Activated CD4-positive, alpha-beta memory T cell treated with anti-CD3 and anti-CD28 coated beads, Interleukin-2, amount 10 ng/mL, durations not matched to agents 7 days and 5 days (primary cell): ENCODE measurements at regions not wholly inside any gene's neighbourhood (a gene's known extent, or its start where the extent isn't known, plus 50 kb on each side); places are given as distances from the start of the nearest gene placed in this dataset.

Experiments
- CTCF ChIA-PET: fragments of 350-600 bp; sonication (Branson Sonifier 250); formaldehyde crosslinking; loops from one replicate; lab custom pipeline; 2021; ENCODE audit warnings: antibody characterized with exemption, inconsistent platforms; lab: Charles Lee
- POLR2A ChIA-PET: fragments of 350-600 bp; sonication (Branson Sonifier 250); formaldehyde crosslinking; loops from one replicate; lab custom pipeline; 2021; ENCODE audit warnings: antibody characterized with exemption; lab: Charles Lee
- DNase-seq: peaks from one replicate; pipeline ENCODE4 v3.0.0-alpha.2; 2020
- H3K27ac Mint-ChIP-seq: one replicate; pipeline ENCODE4 v1.8.0; 2021; ENCODE audit warnings: mild to moderate bottlenecking, mixed read lengths
- H3K27me3 Mint-ChIP-seq: one replicate; pipeline ENCODE4 v1.8.0; 2021; ENCODE audit warnings: mixed read lengths
- H3K36me3 Mint-ChIP-seq: one replicate; pipeline ENCODE4 v1.8.0; 2021; ENCODE audit warnings: low read depth, mixed read lengths
- H3K4me1 Mint-ChIP-seq: one replicate; pipeline ENCODE4 v1.8.0; 2021; ENCODE audit warnings: mixed read lengths
- H3K4me3 Mint-ChIP-seq: one replicate; pipeline ENCODE4 v1.8.0; 2021; ENCODE audit warnings: mild to moderate bottlenecking, mixed read lengths
- H3K9me3 Mint-ChIP-seq: one replicate; pipeline ENCODE4 v1.8.0; 2021; ENCODE audit warnings: mixed read lengths

DNA sequence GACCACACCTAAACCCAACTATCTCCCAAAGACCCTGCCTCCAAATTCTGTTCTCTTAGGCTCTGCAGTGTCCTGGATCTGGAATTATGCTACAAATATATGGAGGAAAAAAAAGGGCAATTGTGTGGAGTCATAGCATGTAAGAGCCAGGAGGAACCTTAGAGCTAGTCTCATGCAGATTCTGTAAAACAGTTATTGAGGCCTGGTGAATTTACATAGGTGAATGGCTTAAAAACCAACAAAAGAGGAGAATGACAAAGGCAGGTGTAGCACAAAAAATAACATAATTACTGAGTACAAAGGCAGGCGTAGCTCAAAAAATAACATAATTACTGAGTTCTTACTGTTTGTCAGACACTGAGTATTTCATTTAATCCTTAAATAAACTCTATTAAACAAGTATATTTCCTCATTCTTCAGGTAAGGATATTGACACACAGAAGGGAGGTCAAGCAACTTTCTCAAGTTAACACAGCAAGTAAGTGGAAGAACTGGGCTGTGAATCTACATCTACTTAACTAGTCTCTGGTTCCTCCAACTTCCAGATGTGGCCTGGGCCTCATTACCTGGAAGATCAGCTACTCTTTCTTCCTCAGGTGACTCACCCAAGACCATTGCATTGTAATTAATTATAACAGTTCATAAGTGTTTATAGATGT, 938.9 kb upstream of the TENM4 start:
- Mint-ChIP-seq H3K36me3 (no peaks in the 10 kb centered on the region), H3K27ac (no peak overlapping the region), H3K27me3 (no peaks in the 10 kb centered on the region), H3K4me3 (no peak overlapping the region), H3K9me3 (peaks cover 4% of the 10 kb centered on the region), H3K4me1 (no peaks in the 10 kb centered on the region)
- DNase-seq: no peak
- ChIA-PET CTCF (no interaction called here), POLR2A (no interaction called here)

DNA sequence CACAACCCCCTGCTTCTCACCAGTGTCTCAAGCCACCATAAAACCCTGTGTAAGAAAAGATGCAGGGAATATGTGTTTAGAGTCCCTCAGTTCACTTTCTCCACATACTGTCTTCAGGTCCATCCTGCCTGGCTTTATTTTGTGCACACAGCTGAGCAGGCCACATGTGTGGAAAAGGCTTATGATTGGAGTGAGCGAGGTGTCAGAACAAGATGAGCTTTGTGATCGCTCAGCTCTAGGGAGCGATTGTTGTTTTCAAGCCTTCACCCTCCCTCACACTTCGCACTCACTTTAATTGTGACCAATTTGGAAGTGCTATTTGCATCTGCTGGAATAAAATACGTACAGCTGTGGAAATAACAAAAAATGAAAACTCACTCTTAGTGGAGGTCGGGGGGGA, 931.1 kb upstream of the TENM4 start:
- Mint-ChIP-seq H3K27ac (no peak overlapping the region), H3K4me1 (no peaks in the 10 kb centered on the region), H3K36me3 (no peaks in the 10 kb centered on the region), H3K9me3 (peaks cover 11% of the 10 kb centered on the region), H3K4me3 (no peak overlapping the region), H3K27me3 (no peaks in the 10 kb centered on the region)
- POLR2A ChIA-PET: no interaction called here
- no peak for DNase-seq
- CTCF ChIA-PET: no interaction called here

DNA sequence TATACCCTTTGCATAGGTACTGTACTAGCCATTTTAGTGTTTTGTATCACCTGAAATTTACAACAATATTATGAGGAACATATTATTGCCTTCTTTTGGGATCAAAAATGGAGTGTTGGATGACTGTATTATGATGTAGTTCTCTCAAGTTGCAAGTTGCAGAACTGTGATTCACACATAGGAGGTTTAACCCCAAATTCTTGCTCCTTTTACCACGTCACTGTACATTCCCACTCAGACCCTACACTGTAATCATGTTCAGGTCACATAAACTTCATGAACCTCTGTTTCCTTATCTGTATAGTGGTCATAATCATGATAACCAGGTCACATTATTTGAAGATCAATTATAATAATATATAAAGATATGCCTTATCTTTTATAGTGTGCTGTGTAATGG, 925.1 kb upstream of the TENM4 start:
- H3K27me3 Mint-ChIP-seq: no peaks in the 10 kb centered on the region
- no peak overlapping the region for H3K4me3 Mint-ChIP-seq
- H3K9me3 Mint-ChIP-seq: peaks cover 7% of the 10 kb centered on the region
- H3K4me1 Mint-ChIP-seq: no peaks in the 10 kb centered on the region
- no peak overlapping the region for H3K27ac Mint-ChIP-seq
- CTCF ChIA-PET: no interaction called here
- no peak for DNase-seq
- POLR2A ChIA-PET: no interaction called here
- H3K36me3 Mint-ChIP-seq: no peaks in the 10 kb centered on the region

DNA sequence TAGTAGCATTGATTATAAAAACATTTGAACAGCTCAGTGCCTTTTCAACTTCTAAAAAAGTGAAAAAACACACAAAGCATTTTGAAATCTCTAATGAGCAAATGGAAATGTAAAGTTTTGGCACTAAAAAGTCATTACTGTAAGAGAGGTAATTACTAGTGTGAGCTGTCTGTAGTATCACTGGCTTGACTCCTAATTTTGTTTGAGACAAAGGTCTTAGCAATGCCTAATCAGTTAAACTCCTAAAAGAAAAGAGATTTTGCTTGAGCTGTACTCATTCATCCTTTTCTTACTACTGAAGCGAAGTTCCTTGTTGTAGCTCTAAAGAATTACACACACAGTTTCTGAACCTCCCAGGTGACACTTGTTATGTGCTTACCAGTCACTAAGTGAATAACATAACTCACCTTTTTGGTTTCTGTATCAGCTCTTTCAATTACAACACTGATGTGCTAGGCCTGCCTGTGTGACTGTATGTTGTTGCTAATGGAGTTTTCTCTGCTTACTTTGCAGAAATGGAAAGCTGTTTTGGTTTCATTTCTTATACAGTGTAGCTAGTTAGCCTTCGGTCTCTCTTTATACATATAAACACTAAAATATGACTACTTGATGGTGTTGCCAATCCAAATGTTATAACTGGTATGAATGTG, 924.4 kb upstream of the TENM4 start:
- Mint-ChIP-seq H3K27me3 (no peaks in the 10 kb centered on the region), H3K9me3 (peaks cover 5% of the 10 kb centered on the region), H3K36me3 (no peaks in the 10 kb centered on the region), H3K27ac (no peak overlapping the region), H3K4me3 (no peak overlapping the region), H3K4me1 (no peaks in the 10 kb centered on the region)
- no peak for DNase-seq
- ChIA-PET CTCF (no interaction called here), POLR2A (no interaction called here)

DNA sequence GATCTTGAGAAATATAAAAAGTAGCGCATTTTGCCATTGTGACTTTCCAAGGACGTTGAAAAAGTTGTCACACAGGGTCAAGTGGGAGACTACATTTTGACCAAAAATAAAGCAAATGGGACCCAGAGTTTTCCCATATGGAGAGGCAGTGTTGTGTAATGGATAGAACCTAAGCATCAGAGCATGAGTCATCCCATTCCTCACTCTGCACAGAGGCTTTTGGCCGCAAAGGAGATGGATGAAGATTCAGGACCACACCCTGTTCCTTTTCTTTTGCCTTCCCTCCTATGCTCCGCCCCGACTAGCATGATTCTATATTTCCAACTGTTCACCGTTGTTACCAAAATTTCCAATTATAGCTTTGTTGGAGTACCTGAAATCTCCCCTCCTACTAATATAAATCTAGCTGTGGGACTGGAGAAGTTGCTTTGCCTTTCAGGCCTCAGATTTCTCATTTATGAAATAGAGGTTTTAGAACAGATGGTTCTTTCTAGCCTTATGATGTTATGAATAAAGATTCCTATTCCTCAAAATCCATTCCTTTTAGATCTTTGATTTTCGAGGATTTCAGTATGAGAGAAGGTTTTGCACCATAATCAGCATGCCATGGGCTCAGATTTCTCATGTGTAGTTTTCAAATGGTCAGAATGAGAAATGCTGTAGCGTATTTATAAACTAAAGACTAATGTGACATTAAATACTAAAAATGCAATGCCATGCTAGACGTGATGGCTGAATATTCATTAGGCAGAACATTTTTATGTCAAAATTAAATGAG, 921.9 kb upstream of the TENM4 start:
- no peak overlapping the region for H3K4me3 Mint-ChIP-seq
- ChIA-PET CTCF (no interaction called here), POLR2A (no interaction called here)
- H3K27ac Mint-ChIP-seq: no peak overlapping the region
- no peak for DNase-seq
- peaks cover 4% of the 10 kb centered on the region for H3K9me3 Mint-ChIP-seq
- H3K27me3 Mint-ChIP-seq: no peaks in the 10 kb centered on the region
- H3K36me3 Mint-ChIP-seq: no peaks in the 10 kb centered on the region
- no peaks in the 10 kb centered on the region for H3K4me1 Mint-ChIP-seq

DNA sequence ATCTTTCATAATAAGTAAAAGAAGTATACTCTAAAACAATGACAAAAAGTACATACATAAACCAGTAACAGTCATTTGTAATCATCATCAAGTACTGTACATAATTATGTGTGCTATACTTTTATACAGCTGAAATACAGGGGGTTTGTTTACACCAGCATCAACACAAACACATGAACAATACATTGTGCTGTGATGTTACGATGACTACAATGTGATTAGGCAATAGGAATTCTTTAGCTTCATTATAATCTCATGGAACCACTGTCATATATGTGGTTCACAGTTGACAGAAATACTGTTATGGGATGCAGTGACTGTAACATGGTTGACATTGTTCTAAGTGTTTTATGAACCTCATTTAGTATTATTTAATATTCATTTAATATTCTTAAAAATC, 914.4 kb upstream of the TENM4 start:
- Mint-ChIP-seq H3K4me3 (no peak overlapping the region), H3K9me3 (no peaks in the 10 kb centered on the region), H3K27me3 (no peaks in the 10 kb centered on the region), H3K36me3 (no peaks in the 10 kb centered on the region), H3K4me1 (no peaks in the 10 kb centered on the region), H3K27ac (no peak overlapping the region)
- CTCF ChIA-PET: no interaction called here
- POLR2A ChIA-PET: no interaction called here
- DNase-seq: no peak

DNA sequence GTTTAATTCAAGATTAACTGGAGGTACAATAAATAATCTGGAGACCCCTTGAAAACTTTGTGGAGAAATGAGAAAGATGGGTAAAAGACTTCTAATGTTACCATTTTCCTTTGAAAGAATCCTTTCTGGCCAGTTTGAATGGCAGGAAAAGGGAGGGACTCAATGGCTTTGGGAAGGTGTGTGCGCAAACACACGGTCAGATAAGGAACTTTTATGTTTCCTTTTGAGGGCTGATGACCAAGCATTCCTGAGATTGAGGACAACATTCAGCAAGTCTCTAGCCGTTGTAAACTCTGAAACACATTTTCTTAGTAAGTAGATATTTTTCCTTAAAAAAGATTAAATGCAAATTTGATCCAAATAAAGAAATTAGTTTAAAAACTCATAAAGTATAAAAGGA, 909.7 kb upstream of the TENM4 start:
- H3K36me3 Mint-ChIP-seq: no peaks in the 10 kb centered on the region
- no peak overlapping the region for H3K27ac Mint-ChIP-seq
- H3K4me1 Mint-ChIP-seq: no peaks in the 10 kb centered on the region
- no peak for DNase-seq
- no peaks in the 10 kb centered on the region for H3K9me3 Mint-ChIP-seq
- ChIA-PET POLR2A (no interaction called here), CTCF (no interaction called here)
- no peak overlapping the region for H3K4me3 Mint-ChIP-seq
- H3K27me3 Mint-ChIP-seq: no peaks in the 10 kb centered on the region

DNA sequence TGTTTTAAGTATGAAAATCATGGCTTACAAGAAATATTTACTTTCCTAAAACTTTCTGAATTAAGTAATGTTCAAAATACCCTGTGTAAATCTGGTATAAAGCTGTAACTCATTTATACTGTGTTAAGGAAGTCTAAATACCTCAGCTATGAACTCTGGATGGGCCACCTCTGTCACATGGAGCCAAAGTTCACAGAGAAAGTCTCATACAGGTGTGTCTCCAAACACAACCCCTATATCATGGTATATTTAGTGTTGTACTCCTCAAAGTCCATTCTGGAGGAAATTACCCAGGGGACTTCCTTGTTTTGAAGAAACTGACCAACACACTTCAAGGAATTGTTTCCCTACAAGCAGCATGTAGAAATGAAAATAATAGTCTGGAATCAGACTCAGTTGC, 909.2 kb upstream of the TENM4 start:
- POLR2A ChIA-PET: no interaction called here
- CTCF ChIA-PET: no interaction called here
- no peaks in the 10 kb centered on the region for H3K9me3 Mint-ChIP-seq
- H3K4me1 Mint-ChIP-seq: no peaks in the 10 kb centered on the region
- H3K27me3 Mint-ChIP-seq: no peaks in the 10 kb centered on the region
- no peaks in the 10 kb centered on the region for H3K36me3 Mint-ChIP-seq
- H3K4me3 Mint-ChIP-seq: no peak overlapping the region
- H3K27ac Mint-ChIP-seq: no peak overlapping the region
- DNase-seq: no peak

DNA sequence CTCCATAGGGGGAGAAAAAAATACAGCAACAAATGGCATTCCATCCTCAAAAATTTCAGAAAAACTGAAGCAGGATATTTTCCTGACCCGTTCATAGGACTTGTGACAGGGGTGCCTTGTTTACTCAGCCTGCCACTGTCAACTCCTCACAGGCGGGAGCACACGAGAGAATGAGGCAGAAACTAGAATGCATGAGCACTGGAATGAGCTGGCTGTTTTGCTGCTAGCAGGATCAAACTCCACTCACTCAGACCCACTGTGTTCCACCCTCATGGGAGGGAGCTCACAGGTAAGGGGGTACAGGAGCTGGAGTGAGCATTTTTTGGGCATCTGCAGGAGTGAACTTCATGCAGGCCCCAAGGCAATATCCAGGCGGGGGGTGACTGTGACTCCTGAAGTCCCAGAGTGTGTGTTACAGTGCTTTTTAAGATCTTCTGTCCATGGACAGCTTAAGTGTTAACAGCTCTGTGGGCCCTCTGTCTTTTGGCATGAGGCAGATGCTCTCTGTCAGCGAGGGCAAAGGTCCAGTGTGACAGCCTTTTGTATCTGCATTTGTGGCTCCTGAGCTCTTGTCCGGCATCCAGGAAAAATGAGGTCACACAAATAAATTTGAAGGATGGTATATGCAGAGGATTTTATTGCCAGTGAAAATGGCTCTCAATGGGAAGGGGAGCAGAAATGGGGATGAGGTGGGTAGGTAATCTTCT, 905.7 kb upstream of the TENM4 start:
- no peak overlapping the region for H3K4me3 Mint-ChIP-seq
- H3K4me1 Mint-ChIP-seq: no peaks in the 10 kb centered on the region
- no peak for DNase-seq
- CTCF ChIA-PET: no interaction called here
- H3K27ac Mint-ChIP-seq: no peak overlapping the region
- POLR2A ChIA-PET: no interaction called here
- no peaks in the 10 kb centered on the region for H3K9me3 Mint-ChIP-seq
- H3K27me3 Mint-ChIP-seq: no peaks in the 10 kb centered on the region
- no peaks in the 10 kb centered on the region for H3K36me3 Mint-ChIP-seq

DNA sequence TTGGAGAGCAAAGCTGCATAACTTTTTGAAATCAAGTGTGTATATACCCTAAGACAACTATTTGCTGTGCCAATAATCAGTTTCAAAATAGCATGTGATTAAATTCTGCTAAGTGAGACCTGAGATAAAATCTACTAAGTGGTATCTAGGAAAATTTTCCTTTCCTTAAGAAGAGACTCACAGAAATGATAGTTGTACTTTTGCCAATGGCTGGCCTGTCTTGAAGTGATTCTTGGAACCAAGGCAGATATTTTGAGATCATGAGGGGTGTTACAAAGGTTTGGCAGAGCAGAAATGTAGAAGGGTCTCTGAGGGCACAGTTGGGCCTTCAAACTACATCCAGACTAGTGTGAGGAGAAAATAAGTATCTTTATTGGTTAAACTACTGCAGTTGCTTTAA, 902.6 kb upstream of the TENM4 start:
- Mint-ChIP-seq H3K4me1 (no peaks in the 10 kb centered on the region), H3K36me3 (no peaks in the 10 kb centered on the region), H3K4me3 (no peak overlapping the region), H3K27ac (no peak overlapping the region), H3K9me3 (no peaks in the 10 kb centered on the region), H3K27me3 (no peaks in the 10 kb centered on the region)
- DNase-seq: no peak
- ChIA-PET POLR2A (no interaction called here), CTCF (no interaction called here)

DNA sequence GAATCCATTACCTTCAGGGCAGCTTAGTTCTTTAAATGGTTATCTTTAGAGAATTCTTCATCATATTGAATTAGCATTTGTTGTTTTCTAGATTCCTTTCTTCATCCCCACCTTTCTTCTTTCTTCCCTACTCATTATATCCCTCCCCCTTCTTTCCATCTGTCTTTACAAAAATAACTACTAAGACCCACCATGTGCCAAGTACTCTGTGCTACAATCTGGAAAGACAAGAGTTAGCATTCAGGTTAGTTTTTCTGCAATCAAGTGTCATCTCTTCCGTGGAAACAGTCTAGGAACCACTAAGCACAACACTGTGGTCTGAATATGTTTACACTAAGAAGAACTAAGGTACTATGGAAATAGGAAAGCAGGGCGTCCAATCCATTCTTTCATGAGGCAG, 897.4 kb upstream of the TENM4 start:
- POLR2A ChIA-PET: no interaction called here
- H3K36me3 Mint-ChIP-seq: no peaks in the 10 kb centered on the region
- no peaks in the 10 kb centered on the region for H3K4me1 Mint-ChIP-seq
- peaks cover 5% of the 10 kb centered on the region for H3K9me3 Mint-ChIP-seq
- H3K27ac Mint-ChIP-seq: no peak overlapping the region
- no peak overlapping the region for H3K4me3 Mint-ChIP-seq
- H3K27me3 Mint-ChIP-seq: no peaks in the 10 kb centered on the region
- DNase-seq: no peak
- CTCF ChIA-PET: no interaction called here

DNA sequence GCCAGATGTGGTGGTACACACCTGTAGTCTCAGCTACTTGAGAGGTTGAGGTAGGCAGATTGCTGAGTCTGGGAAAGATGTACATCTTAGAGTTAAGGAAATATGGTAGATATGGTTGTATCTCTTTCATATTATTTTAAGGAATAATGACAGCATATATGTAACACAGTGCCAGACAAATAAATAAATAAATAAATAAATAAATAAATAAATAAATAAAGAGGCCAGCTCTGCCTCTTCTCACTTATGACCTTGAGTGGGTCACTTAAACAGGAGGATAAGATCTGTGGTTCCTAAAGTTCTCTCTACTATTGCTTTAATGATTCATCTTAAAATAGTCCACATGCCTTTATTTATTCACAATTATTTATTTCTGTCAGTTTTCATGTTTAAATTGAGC, 890.9 kb upstream of the TENM4 start:
- no peak overlapping the region for H3K4me3 Mint-ChIP-seq
- H3K4me1 Mint-ChIP-seq: no peaks in the 10 kb centered on the region
- CTCF ChIA-PET: no interaction called here
- no peak overlapping the region for H3K27ac Mint-ChIP-seq
- H3K27me3 Mint-ChIP-seq: no peaks in the 10 kb centered on the region
- DNase-seq: no peak
- no peaks in the 10 kb centered on the region for H3K36me3 Mint-ChIP-seq
- peaks cover 16% of the 10 kb centered on the region for H3K9me3 Mint-ChIP-seq
- POLR2A ChIA-PET: no interaction called here

DNA sequence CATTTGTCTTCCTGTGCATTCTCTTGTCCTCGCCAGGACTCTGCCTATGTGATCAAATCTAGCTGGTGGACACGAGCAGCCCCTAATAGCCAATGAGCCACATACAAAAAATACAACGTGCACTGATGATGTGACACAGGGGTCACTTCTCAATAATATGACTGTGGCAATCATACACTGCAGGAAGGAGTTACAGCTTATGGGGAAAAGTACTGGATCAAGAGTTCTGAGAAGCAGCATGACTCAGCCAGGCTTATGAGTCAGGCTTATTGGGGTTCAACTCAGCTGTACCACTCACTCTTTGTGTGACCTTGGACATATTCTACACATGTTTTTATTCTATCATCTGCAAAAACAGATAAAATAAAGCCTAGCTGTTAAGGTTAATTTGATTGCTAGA, 889.4 kb upstream of the TENM4 start:
- no peaks in the 10 kb centered on the region for H3K36me3 Mint-ChIP-seq
- ChIA-PET POLR2A (no interaction called here), CTCF (no interaction called here)
- H3K4me3 Mint-ChIP-seq: no peak overlapping the region
- no peaks in the 10 kb centered on the region for H3K4me1 Mint-ChIP-seq
- DNase-seq: no peak
- H3K9me3 Mint-ChIP-seq: peaks cover 20% of the 10 kb centered on the region
- H3K27me3 Mint-ChIP-seq: no peaks in the 10 kb centered on the region
- no peak overlapping the region for H3K27ac Mint-ChIP-seq
